ENCODE measurements at regions not wholly inside any gene's neighbourhood (a gene's known extent, or its start where the extent isn't known, plus 50 kb on each side); places are given as distances from the start of the nearest gene placed in this dataset.

DNA sequence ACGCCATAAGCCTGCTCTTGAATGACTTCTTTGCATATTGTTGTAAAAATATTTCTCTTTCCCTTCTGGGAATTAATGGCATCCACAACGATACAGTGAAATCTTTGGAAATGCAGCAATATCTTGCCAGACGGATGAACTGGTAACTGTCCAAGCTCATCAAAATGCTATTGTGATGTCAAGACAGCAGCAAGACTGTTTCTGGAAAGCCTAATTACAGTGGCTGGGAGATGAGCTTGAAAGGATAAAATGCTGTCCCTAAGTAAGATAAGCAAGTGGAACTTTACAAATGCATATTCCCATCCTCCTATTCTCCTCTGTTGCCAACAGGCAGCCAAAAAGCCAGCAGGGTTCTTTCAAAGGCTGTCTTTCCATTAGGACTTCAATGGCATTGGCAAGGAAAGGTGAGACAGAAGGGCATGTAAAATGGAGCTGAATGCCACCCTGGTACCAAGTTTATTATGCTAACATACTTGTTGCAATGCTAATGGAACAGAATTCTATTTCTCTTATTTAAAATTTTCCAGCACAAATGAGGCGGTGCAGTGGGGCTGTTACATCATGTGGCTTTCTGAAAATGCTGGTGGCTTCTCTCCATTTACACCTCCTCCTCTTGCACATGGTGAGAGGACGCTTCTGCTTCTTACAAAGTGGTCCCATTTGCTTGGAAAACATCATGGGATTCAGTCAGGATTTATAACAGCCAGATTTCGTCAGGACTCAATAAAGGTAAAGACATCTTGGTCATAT, 178.3 kb upstream of the PTER start:
- H2BK15ac ChIP-seq (replicated peaks; ENCODE audit: low read depth), result no peak overlapping the region
- no peak overlapping the region for H3K18ac ChIP-seq (ENCODE audit: low read length)
- H3K27ac ChIP-seq (ENCODE audit: low read depth, low read length), result no peak overlapping the region
- no peak overlapping the region for H2BK5ac ChIP-seq (ENCODE audit: low read length)
- H3K56ac ChIP-seq (ENCODE audit: low read length), result no peak overlapping the region
- H3K9ac ChIP-seq (ENCODE audit: low read length), result no peak overlapping the region
- H3K4me2 ChIP-seq (ENCODE audit: low read length), result no peak overlapping the region
- H4K8ac ChIP-seq (ENCODE audit: low read depth, low read length), result no peak overlapping the region
- no peak overlapping the region for H3K4ac ChIP-seq (ENCODE audit: low read depth, low read length)
- H3K4me3 ChIP-seq (ENCODE audit: low read length), result no peak overlapping the region
- no peak overlapping the region for H3K23ac ChIP-seq (ENCODE audit: low read length)
- no peaks in the 10 kb centered on the region for H3K36me3 ChIP-seq (ENCODE audit: control insufficient read depth, insufficient read depth, low read length)
- H3K79me1 ChIP-seq (ENCODE audit: low read length), result no peaks in the 10 kb centered on the region
- DNase-seq, result no peak
- H4K5ac ChIP-seq (ENCODE audit: low read length), result no peak overlapping the region
- WGBS (ENCODE audit: extremely low coverage, insufficient coverage, low lambda C conversion rate), result no CpG with 5 or more reads among the region's 6 CpGs
- no peaks in the 10 kb centered on the region for H3K79me2 ChIP-seq (ENCODE audit: control insufficient read depth, insufficient read depth, low read length)
- H2AK5ac ChIP-seq (ENCODE audit: low read length), result no peak overlapping the region
- H3K4me1 ChIP-seq (ENCODE audit: control insufficient read depth, low read depth, low read length), result no peaks in the 10 kb centered on the region
- no peaks in the 10 kb centered on the region for H3K27me3 ChIP-seq (ENCODE audit: insufficient read depth, low read length, poor library complexity)
- no peak overlapping the region for H2BK120ac ChIP-seq (ENCODE audit: low read depth, low read length)

DNA sequence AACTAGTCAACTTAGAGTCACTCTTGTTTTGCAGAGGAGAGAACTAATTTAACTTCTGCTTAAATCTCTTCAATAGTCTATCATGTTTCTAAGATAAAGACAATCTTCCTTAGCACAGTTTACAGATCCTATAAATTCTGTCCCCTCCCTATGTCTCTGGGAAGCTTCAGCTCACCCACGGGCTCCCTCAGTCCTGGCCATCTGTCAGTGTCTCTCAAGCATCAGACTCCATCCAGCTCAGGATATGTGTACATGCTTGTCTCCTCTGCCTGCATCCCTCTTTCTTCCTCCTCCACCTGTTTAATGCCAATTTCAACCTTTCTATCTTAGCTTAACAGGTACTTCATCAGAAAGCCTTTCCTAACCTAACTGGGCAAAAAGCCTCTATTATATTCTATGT, 177.1 kb upstream of the PTER start:
- no CpG with 5 or more reads among the region's 1 CpG for WGBS (ENCODE audit: extremely low coverage, insufficient coverage, low lambda C conversion rate)
- H4K8ac ChIP-seq (ENCODE audit: low read depth, low read length), result no peak overlapping the region
- no peak overlapping the region for H3K18ac ChIP-seq (ENCODE audit: low read length)
- no peaks in the 10 kb centered on the region for H3K36me3 ChIP-seq (ENCODE audit: control insufficient read depth, insufficient read depth, low read length)
- no peak overlapping the region for H2AK5ac ChIP-seq (ENCODE audit: low read length)
- no peak for DNase-seq
- no peaks in the 10 kb centered on the region for H3K27me3 ChIP-seq (ENCODE audit: insufficient read depth, low read length, poor library complexity)
- H3K4ac ChIP-seq (ENCODE audit: low read depth, low read length), result no peak overlapping the region
- no peak overlapping the region for H3K9ac ChIP-seq (ENCODE audit: low read length)
- H3K4me1 ChIP-seq (ENCODE audit: control insufficient read depth, low read depth, low read length), result no peaks in the 10 kb centered on the region
- H3K56ac ChIP-seq (ENCODE audit: low read length), result no peak overlapping the region
- H2BK5ac ChIP-seq (ENCODE audit: low read length), result no peak overlapping the region
- no peak overlapping the region for H3K4me3 ChIP-seq (ENCODE audit: low read length)
- H4K5ac ChIP-seq (ENCODE audit: low read length), result no peak overlapping the region
- no peaks in the 10 kb centered on the region for H3K79me2 ChIP-seq (ENCODE audit: control insufficient read depth, insufficient read depth, low read length)
- H3K4me2 ChIP-seq (ENCODE audit: low read length), result no peak overlapping the region
- no peak overlapping the region for H2BK15ac ChIP-seq (replicated peaks; ENCODE audit: low read depth)
- no peak overlapping the region for H3K27ac ChIP-seq (ENCODE audit: low read depth, low read length)
- no peak overlapping the region for H2BK120ac ChIP-seq (ENCODE audit: low read depth, low read length)
- H3K23ac ChIP-seq (ENCODE audit: low read length), result no peak overlapping the region
- H3K79me1 ChIP-seq (ENCODE audit: low read length), result no peaks in the 10 kb centered on the region

DNA sequence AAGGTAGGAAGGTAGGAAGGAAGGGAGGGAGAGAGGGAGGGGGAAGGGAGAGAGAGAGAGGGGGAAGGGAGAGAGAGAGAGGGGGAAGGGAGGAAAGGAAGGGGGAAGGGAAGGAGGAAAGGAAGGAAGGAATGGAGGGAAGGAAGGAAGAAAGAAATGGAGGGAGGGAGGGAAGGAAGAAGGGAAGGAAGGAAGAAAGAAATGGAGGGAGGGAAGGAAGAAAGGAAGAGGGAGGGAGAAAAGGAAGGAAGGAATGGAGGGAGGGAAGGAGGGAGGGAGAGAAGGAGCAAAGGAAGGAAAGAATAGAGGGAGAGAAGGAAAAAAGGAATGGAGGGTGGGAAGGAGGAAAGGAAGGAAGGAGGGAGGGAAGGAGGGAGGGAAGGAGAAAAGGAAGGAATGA, 176.4 kb upstream of the PTER start:
- Histone ChIP-seq H3K23ac (ENCODE audit: low read length) (no peak overlapping the region), H3K4ac (ENCODE audit: low read depth, low read length) (no peak overlapping the region), H4K5ac (ENCODE audit: low read length) (no peak overlapping the region), H3K9ac (ENCODE audit: low read length) (no peak overlapping the region), H2AK5ac (ENCODE audit: low read length) (no peak overlapping the region), H3K4me3 (ENCODE audit: low read length) (no peak overlapping the region), H3K79me1 (ENCODE audit: low read length) (no peaks in the 10 kb centered on the region), H3K4me1 (ENCODE audit: control insufficient read depth, low read depth, low read length) (no peaks in the 10 kb centered on the region), H3K36me3 (ENCODE audit: control insufficient read depth, insufficient read depth, low read length) (no peaks in the 10 kb centered on the region), H2BK5ac (ENCODE audit: low read length) (no peak overlapping the region), H4K8ac (ENCODE audit: low read depth, low read length) (no peak overlapping the region), H3K79me2 (ENCODE audit: control insufficient read depth, insufficient read depth, low read length) (no peaks in the 10 kb centered on the region), H3K4me2 (ENCODE audit: low read length) (no peak overlapping the region), H3K56ac (ENCODE audit: low read length) (no peak overlapping the region), H3K27ac (ENCODE audit: low read depth, low read length) (no peak overlapping the region), H3K18ac (ENCODE audit: low read length) (no peak overlapping the region), H3K27me3 (ENCODE audit: insufficient read depth, low read length, poor library complexity) (no peaks in the 10 kb centered on the region), H2BK120ac (ENCODE audit: low read depth, low read length) (no peak overlapping the region), H2BK15ac (replicated peaks; ENCODE audit: low read depth) (no peak overlapping the region)
- DNase-seq, result no peak

DNA sequence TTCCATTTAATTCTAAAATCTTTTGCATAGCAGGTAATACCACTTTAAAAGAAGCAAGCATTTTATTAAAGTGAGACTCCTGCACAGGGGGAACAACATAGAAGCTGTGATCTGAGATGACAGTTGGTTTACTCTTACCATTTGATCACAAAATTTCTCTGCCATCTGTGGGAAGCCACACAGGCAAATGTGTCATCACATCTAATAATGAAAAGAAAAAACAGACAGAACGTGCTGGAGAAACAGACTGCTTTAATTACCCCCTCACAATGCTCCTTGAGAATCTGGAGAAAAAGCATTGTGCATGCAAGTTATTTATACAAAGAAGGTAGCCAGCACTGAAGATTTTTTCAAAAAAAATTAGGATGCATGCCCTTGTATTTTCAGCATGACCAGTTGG, 165.2 kb upstream of the PTER start:
- H3K4me3 ChIP-seq (ENCODE audit: low read length), result no peak overlapping the region

DNA sequence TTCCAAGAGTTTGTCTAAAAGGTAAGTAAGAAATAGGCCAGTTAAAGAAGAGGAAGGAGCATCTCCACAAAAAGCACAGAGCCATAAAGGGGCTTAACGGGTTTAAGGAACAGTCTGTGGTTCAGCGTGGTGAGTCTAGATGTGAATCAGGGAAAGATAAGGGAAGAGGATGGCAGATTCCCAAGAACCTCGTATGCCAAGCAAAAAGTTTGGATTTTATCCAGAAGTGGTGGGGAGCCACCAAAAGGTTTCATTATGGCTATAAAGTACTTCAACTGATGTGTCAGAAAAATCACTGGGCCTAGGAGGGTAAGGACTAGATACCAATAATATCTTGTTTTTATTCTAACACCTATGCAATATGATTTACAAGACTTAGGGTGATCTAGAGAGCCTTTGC, 161.9 kb upstream of the PTER start:
- H2BK15ac ChIP-seq (replicated peaks; ENCODE audit: low read depth), result no peak overlapping the region
- no peak overlapping the region for H3K23ac ChIP-seq (ENCODE audit: low read length)
- H3K79me1 ChIP-seq (ENCODE audit: low read length), result no peaks in the 10 kb centered on the region
- H2BK120ac ChIP-seq (ENCODE audit: low read depth, low read length), result no peak overlapping the region
- H3K18ac ChIP-seq (ENCODE audit: low read length), result no peak overlapping the region
- no peak overlapping the region for H3K56ac ChIP-seq (ENCODE audit: low read length)
- H3K36me3 ChIP-seq (ENCODE audit: control insufficient read depth, insufficient read depth, low read length), result no peaks in the 10 kb centered on the region
- no peaks in the 10 kb centered on the region for H3K79me2 ChIP-seq (ENCODE audit: control insufficient read depth, insufficient read depth, low read length)
- H3K4me1 ChIP-seq (ENCODE audit: control insufficient read depth, low read depth, low read length), result no peaks in the 10 kb centered on the region
- no peak overlapping the region for H3K27ac ChIP-seq (ENCODE audit: low read depth, low read length)
- H3K4me3 ChIP-seq (ENCODE audit: low read length), result no peak overlapping the region
- no peak overlapping the region for H3K4ac ChIP-seq (ENCODE audit: low read depth, low read length)
- H4K8ac ChIP-seq (ENCODE audit: low read depth, low read length), result no peak overlapping the region
- no peak overlapping the region for H3K9ac ChIP-seq (ENCODE audit: low read length)
- no peak overlapping the region for H2BK5ac ChIP-seq (ENCODE audit: low read length)
- no CpG with 5 or more reads among the region's 3 CpGs for WGBS (ENCODE audit: extremely low coverage, insufficient coverage, low lambda C conversion rate)
- no peak overlapping the region for H2AK5ac ChIP-seq (ENCODE audit: low read length)
- H3K27me3 ChIP-seq (ENCODE audit: insufficient read depth, low read length, poor library complexity), result no peaks in the 10 kb centered on the region
- no peak overlapping the region for H3K4me2 ChIP-seq (ENCODE audit: low read length)
- no peak overlapping the region for H4K5ac ChIP-seq (ENCODE audit: low read length)
- no peak for DNase-seq

More for the DNA sequence above, 165.2 kb upstream of the PTER start:
- Histone ChIP-seq H3K18ac (ENCODE audit: low read length) (no peak overlapping the region), H3K27ac (ENCODE audit: low read depth, low read length) (no peak overlapping the region), H2BK120ac (ENCODE audit: low read depth, low read length) (no peak overlapping the region), H3K79me2 (ENCODE audit: control insufficient read depth, insufficient read depth, low read length) (no peaks in the 10 kb centered on the region), H4K8ac (ENCODE audit: low read depth, low read length) (no peak overlapping the region), H3K9ac (ENCODE audit: low read length) (no peak overlapping the region), H4K5ac (ENCODE audit: low read length) (no peak overlapping the region), H3K27me3 (ENCODE audit: insufficient read depth, low read length, poor library complexity) (no peaks in the 10 kb centered on the region), H2AK5ac (ENCODE audit: low read length) (no peak overlapping the region), H3K23ac (ENCODE audit: low read length) (no peak overlapping the region), H3K56ac (ENCODE audit: low read length) (no peak overlapping the region), H3K79me1 (ENCODE audit: low read length) (no peaks in the 10 kb centered on the region), H3K4me1 (ENCODE audit: control insufficient read depth, low read depth, low read length) (no peaks in the 10 kb centered on the region), H3K36me3 (ENCODE audit: control insufficient read depth, insufficient read depth, low read length) (no peaks in the 10 kb centered on the region), H2BK5ac (ENCODE audit: low read length) (no peak overlapping the region), H3K4ac (ENCODE audit: low read depth, low read length) (no peak overlapping the region), H3K4me2 (ENCODE audit: low read length) (no peak overlapping the region), H2BK15ac (replicated peaks; ENCODE audit: low read depth) (no peak overlapping the region)
- no CpG with 5 or more reads among the region's 1 CpG for WGBS (ENCODE audit: extremely low coverage, insufficient coverage, low lambda C conversion rate)
- no peak for DNase-seq

DNA sequence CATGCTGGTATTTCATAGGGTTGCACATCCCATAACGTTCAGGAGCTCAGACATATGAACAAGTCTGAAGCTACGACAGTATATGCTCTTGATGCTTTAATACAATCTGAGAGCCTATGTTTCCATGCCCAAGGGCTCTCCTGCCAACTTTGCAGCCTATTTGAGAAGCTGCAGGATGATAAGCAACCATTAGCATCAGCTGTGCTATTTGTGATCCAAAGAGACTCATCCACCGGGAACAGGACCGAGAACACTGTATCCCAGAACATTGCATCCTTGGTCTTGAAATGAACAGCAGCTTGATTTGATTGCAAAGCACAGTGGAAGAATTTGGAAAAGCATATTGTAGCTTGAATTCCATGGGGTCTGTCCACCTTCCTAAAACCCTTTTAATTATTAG, 156.2 kb upstream of the PTER start:
- Histone ChIP-seq H2BK5ac (ENCODE audit: low read length) (no peak overlapping the region), H3K4me1 (ENCODE audit: control insufficient read depth, low read depth, low read length) (no peaks in the 10 kb centered on the region), H2AK5ac (ENCODE audit: low read length) (no peak overlapping the region), H3K79me1 (ENCODE audit: low read length) (no peaks in the 10 kb centered on the region), H4K5ac (ENCODE audit: low read length) (no peak overlapping the region), H3K27ac (ENCODE audit: low read depth, low read length) (no peak overlapping the region), H3K36me3 (ENCODE audit: control insufficient read depth, insufficient read depth, low read length) (no peaks in the 10 kb centered on the region), H4K8ac (ENCODE audit: low read depth, low read length) (no peak overlapping the region), H3K4me2 (ENCODE audit: low read length) (no peak overlapping the region), H3K79me2 (ENCODE audit: control insufficient read depth, insufficient read depth, low read length) (no peaks in the 10 kb centered on the region), H3K4me3 (ENCODE audit: low read length) (no peak overlapping the region), H2BK15ac (replicated peaks; ENCODE audit: low read depth) (no peak overlapping the region), H3K27me3 (ENCODE audit: insufficient read depth, low read length, poor library complexity) (no peaks in the 10 kb centered on the region), H3K23ac (ENCODE audit: low read length) (no peak overlapping the region), H3K4ac (ENCODE audit: low read depth, low read length) (no peak overlapping the region), H3K56ac (ENCODE audit: low read length) (no peak overlapping the region), H2BK120ac (ENCODE audit: low read depth, low read length) (no peak overlapping the region), H3K18ac (ENCODE audit: low read length) (no peak overlapping the region), H3K9ac (ENCODE audit: low read length) (no peak overlapping the region)
- DNase-seq, result no peak
- WGBS (ENCODE audit: extremely low coverage, insufficient coverage, low lambda C conversion rate), result no CpG with 5 or more reads among the region's 4 CpGs

Measured in mesendoderm (in vitro differentiated cells).